Activated CD4-positive, CD25-positive, alpha-beta regulatory T cell treated with anti-CD3 and anti-CD28 coated beads, Interleukin-2, amount 50 U/mL, for 16 hours (primary cell): ENCODE measurements at regions not wholly inside any gene's neighbourhood (a gene's known extent, or its start where the extent isn't known, plus 50 kb on each side); places are given as distances from the start of the nearest gene placed in this dataset.

Experiments used
- DNase-seq: peaks from one replicate; pipeline ENCODE4 v3.0.0-alpha.2; 2020; ENCODE audit warnings: low read depth, low spot score

- DNase-seq: no peak
Observed at GRCh38 chr1:98205291-98206017, 284.6 kb upstream of the DPYD start.

DNA sequence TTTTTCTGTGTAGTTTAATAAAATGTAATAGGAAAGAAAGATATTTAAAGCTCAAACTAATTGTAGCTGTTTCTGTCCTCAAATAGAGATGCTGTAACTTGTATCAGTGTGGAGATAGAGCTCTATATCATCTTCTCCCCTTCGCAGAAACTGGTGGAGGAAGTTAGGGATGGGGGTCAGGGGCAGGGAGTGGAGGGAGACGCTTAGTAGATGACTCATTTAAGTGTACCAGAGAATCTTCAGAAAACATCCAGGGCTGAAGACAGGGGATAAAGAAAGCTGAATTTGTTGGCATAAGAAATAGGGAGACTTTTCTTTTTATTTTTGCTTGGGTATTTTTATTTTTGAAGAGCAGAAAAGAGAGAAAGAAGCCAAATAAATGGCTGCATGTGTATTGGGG is 282.6 kb upstream of the DPYD start:
- no peak for DNase-seq

DNA sequence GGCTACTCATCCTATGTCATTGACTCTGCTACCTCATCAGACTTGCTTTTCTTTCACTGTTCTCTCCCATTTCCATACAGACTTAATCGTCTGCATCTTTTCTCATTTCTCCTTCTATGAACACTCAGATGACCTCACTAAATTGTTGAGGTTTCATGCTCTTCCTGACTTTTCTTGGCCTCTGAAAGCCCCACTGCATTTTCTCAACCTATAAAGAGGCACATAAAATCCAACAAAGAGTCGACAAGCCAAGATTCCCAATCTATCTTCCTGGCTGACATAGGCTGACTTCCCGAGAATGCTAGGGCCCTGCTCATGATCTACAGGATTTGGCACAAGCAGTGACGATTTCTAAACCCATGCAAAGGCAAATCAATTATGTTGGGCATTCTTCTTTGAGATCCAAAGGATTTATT is 280.8 kb upstream of the DPYD start:
- no peak for DNase-seq

- DNase-seq: no peak
Observed at GRCh38 chr1:98197356-98197755, 276.5 kb upstream of the DPYD start.

- DNase-seq: no peak
Observed at GRCh38 chr1:98196012-98196411, 275.2 kb upstream of the DPYD start.

GRCh38 chr1:98188774-98189173 is 267.9 kb upstream of the DPYD start:
- DNase-seq: no peak

DNA sequence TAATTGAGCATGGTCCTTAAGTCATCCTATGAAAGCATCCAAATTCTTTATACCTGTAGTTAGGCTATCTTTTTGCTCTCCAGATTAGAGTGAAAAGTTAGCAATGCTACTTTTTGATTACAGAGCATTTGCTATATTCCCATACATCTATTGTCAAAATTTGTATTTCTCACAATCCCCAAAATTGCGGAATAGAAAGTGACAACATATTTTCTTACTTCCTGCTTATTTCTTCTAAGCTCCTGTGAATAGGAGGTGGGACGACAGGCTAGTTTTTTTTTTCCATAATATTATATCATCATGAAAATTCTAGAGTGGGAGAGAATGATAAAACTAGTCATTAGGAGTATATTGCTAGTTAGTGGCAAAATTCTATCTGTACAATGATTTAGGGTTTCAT is 264.0 kb upstream of the DPYD start:
- no peak for DNase-seq

DNA sequence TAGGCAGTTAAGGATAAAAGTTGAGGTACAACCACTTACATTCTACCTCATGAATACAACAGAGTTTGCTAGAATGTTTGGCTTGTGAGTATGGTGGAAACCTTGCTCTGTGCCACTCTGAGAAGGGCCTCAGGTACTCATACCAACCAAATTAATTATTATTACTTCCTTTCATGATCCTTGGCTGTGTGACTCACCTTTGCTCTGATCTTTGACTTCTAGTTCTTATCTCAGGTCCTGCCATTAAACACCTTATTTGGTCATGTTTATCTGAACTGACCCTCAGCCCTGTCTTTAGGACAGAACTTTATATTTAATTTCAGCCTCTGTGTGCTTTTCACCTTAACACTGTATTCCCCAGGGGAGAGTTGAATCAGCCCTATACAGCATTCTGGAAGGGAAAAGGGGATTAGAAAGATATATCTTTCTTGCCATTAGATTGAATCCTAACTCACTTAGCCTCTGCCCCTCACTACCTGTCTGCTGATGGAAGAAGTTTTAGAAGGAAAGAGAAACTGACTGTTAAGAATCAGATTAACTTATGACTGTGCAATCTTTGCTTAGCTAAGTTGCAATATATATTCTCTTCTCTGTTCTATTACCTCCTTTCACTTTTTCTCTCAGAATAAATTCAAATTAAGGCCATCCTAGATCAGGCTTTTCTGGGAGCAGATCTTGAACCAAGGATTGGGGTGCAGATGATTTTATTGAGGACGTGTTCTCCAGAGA is 260.4 kb upstream of the DPYD start:
- DNase-seq: no peak

DNA sequence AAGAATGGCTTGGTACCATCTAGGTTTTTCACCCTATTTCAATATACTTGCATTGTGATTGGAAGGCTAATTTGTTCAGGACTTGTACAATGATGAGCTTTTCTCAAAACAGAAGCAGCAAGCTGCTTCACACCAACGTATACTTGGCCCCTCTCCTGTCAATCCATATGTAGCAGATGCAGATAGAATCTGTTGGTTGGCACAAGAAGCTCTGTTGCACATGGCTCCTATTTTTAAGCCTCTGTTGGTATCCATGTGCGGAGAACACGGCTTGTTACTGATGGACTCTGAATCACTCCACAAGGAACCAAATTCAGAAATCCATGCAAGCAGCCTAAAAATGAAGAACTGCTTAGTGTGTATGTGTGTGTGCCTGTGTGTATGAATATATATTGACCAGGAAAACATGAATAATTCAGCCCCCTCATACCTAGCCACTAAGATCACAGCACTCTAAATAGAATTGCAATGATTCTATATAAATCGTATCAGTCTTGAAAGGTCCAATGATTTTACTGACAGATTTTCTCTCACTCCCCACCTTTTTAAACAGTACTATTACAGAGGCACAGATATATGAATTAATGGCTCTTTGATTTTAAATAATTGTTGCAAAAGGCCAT is 258.4 kb upstream of the DPYD start:
- no peak for DNase-seq

- no peak for DNase-seq
Observed at GRCh38 chr1:98177751-98178150, 256.9 kb upstream of the DPYD start.

DNA sequence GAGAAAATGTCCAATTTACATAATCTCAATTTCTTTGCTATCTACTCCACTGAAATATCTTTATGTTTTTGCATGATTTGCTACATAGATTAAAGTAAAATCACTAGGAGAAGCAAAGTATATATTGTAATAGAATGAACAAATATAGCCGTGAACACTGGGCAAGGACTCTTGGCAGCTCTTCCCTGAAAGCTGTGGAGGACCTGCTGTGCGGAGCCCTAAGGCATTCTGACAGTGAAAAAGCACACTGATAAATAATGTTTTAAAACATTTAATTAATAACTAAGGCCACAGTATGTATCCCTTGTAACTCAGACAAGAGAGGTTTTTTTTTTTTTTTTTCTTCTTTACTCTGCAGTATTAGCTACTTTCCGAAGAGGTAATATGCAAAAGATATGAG is 256.1 kb upstream of the DPYD start:
- no peak for DNase-seq

DNA sequence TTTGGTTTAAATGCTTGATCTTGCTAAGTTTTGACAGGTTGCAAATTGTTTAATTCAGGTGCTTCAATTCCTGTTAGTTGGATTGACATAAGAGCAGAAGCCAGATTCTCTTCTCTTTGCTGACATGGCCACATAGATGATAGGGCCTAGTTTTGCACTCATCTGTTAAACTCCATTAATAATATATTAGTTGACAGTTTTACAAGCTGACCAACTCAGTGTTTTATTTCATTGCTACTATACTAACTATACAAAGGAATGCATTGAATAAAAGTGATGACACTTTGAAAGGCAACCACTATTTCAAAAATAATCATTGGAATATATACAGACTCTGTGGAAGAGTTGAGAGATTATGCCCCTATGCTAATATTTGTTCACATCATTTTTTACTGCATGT is 255.6 kb upstream of the DPYD start:
- DNase-seq: no peak

- no peak for DNase-seq
Observed at GRCh38 chr1:98172578-98172977, 251.7 kb upstream of the DPYD start.

DNA sequence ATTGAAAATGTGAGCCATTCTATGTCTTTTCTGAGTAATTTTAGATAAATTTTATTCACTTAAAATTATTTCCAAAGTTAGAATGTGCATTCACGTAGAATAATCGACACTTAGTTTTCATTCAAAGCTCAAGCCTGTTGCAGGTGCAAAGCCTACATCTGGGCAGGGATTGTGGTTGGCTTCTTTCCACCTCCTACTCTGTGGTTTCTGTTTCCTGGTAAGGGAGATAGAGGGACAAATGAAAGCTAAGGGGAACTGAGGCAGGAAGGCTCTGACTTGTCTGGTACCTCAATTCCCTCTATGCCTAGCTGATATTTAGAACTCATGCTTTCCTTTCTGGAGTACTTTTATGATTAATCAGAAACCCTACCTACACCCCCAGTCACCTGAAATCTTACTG is 251.2 kb upstream of the DPYD start:
- DNase-seq: no peak

GRCh38 chr1:98164509-98164908 is 243.7 kb upstream of the DPYD start:
- no peak for DNase-seq

GRCh38 chr1:98157524-98158313 is 236.9 kb upstream of the DPYD start:
- no peak for DNase-seq

DNA sequence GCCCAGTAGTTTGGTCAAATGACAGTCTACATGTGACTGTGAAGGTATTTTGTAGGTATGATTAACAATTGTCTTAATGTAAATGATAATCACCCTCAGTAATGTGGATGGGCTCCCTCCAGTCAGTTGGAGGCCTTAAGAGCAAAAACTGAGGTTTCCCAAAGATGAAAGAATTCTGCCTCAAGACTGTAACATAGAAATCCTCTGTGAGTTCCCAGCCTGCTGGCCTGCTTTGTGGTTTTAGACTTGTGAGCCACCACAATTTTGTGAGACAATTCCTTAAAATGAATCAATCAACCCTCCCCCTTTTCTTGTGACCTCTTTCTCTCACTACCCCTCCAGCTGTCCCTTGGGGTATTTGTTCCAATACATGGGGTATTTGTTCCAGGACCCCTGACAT is 226.4 kb upstream of the DPYD start:
- no peak for DNase-seq

DNA sequence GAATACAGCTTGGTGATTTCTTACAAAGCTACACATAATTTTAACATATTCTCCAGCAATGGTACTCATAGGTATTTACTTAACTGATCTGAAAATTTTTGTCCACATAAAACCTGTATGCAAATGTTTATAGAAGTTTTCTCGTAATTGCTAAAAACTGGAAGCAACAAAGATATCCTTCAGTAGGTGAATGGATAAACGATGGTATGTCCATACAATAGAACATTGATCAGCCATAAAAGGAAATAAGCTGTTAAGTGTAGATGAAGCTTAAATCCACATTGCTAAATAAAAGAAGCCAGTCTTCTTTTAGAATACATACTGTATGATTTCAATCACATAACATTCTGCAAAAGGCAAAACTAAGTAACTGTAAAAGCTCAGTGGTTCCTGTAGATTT is 224.8 kb upstream of the DPYD start:
- no peak for DNase-seq

DNA sequence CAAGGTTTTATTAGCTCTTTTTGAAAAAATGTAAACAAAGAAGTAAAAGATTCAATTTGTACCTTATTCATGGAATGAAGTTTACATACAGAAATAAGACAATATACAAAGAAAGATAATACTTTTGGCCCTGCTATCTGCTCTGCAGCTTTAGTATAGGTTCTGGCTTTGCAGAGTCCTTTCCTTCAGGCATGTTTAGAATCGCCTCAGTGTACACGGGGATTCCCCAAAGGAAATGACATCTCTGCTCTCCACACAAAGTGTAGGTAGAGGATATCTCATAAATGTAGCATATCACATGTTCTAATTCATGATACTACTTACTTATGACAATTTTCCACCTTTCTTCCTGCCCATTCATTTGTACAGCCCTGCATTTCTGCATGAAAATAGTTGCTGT is 222.6 kb upstream of the DPYD start:
- no peak for DNase-seq

- DNase-seq: no peak
Observed at GRCh38 chr1:98133131-98133530, 212.3 kb upstream of the DPYD start.

DNA sequence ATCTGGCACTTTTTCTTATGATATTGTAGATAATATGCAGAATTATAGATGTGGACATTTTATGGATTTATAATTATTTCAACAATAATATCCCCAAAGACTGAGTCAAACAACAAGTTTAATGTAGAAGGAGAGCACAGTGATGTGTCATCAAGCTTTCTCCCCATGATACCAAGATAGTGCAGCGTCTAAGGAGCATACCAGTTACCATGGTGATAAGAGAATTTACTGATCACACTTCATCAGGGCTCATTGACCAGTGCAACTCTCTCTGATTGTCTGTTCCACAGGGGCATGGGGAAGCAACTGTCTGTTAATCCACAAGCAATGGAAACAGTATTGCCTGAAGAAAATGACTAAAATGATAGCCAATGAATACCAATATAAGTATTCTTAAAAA is 209.6 kb upstream of the DPYD start:
- DNase-seq: no peak

GRCh38 chr1:98129491-98129890 is 208.7 kb upstream of the DPYD start:
- no peak for DNase-seq
